Erythroblast (primary cell): ENCODE measurements at regions not wholly inside any gene's neighbourhood (a gene's known extent, or its start where the extent isn't known, plus 50 kb on each side); places are given as distances from the start of the nearest gene placed in this dataset.

Experiments used
- GATA1 ChIP-seq: IDR thresholded peaks from 2 replicates; pipeline ENCODE4 v1.6.1; 2011; ENCODE audit warnings: low read depth, mild to moderate bottlenecking, control low read depth, low read length, moderate library complexity
- POLR2A ChIP-seq: IDR thresholded peaks from 2 replicates; pipeline ENCODE4 v1.6.1; 2011; ENCODE audit warnings: mild to moderate bottlenecking, low read length

GRCh38 chr7:140236626-140237025 is 59.8 kb upstream of the KDM7A start:
- TF ChIP-seq POLR2A (no peak), GATA1 (no peak)
